GM12878 (cell line): ENCODE measurements at regions not wholly inside any gene's neighbourhood (a gene's known extent, or its start where the extent isn't known, plus 50 kb on each side); places are given as distances from the start of the nearest gene placed in this dataset.

Experiments
- ATAC-seq: fragments of 200-7000 bp; cut with Tn5 transposase; 3 replicates; pipeline ENCODE4 v1.9.1; 2020; ENCODE audit warnings: mild to moderate bottlenecking, moderate library complexity
- BruUV-seq: library from RNA; stranded (reverse); fragments of 400-500 nt; replicated peaks from 2 replicates; lab custom pipeline; 2021; lab: Mats Ljungman, UMichigan
- CTCF ChIA-PET: fragments of 300-600 bp; sonication (Branson Sonifier 250); formaldehyde crosslinking; extraction: SDS; loops from one replicate; lab custom pipeline; 2021; ENCODE audit warnings: inconsistent platforms; lab: Yijun Ruan, JAX
- POLR2A ChIA-PET: fragments of 350-600 bp; formaldehyde crosslinking; extraction: SDS; loops from one replicate; lab custom pipeline; 2021; ENCODE audit warnings: inconsistent platforms; lab: Charles Lee
- RAD21 ChIA-PET: fragments of 300-600 bp; sonication (Branson Sonifier 250); formaldehyde crosslinking; loops from one replicate; lab custom pipeline; 2023; ENCODE audit warnings: antibody characterized with exemption; ENCODE audit not compliant: unreplicated experiment; lab: Charles Lee
- SMC1A ChIA-PET: fragments of 300-600 bp; sonication (Branson Sonifier 250); formaldehyde crosslinking; loops from one replicate; lab custom pipeline; 2023; ENCODE audit not compliant: unreplicated experiment, uncharacterized antibody; lab: Charles Lee
- DNase-seq: peaks from one replicate; pipeline ENCODE4 v3.0.0-alpha.2; 2011; ENCODE audit warnings: low read depth, low spot score
- FAIRE-seq: peaks from 3 replicates; lab custom pipeline; 2011; peaks lifted over from hg19 to GRCh38; lab: Jason Lieb, UNC
- H2AFZ ChIP-seq: 2 replicates; pipeline ENCODE4 v1.6.0; 2011; ENCODE audit warnings: low read depth, low read length, control low read depth; ENCODE audit not compliant: control insufficient read depth
- H3K27ac ChIP-seq: 2 replicates; pipeline ENCODE4 v1.5.1; 2011; ENCODE audit warnings: control low read depth; ENCODE audit not compliant: control insufficient read depth, insufficient read depth
- H3K27me3 ChIP-seq, 2 experiments: replicated peaks in 1 of 2; 2 replicates each; pipeline versions ENCODE4 v1.6.0 to v1.6.1; 2011; ENCODE audit warnings: low read length in 1 of 2; ENCODE audit not compliant: control insufficient read depth in 2 of 2, insufficient read depth in 2 of 2
- H3K36me3 ChIP-seq, 2 experiments: 2 replicates each; pipeline ENCODE4 v1.5.1; 2011; ENCODE audit warnings: low read length in 1 of 2; ENCODE audit not compliant: control insufficient read depth in 2 of 2, insufficient read depth in 2 of 2
- H3K4me1 ChIP-seq: 2 replicates; pipeline ENCODE4 v1.6.1; 2011; ENCODE audit warnings: mild to moderate bottlenecking, low read length, moderate library complexity, mixed read lengths; ENCODE audit not compliant: control insufficient read depth, insufficient read depth
- H3K4me2 ChIP-seq: 2 replicates; pipeline ENCODE4 v1.6.0; 2011; ENCODE audit warnings: control low read depth; ENCODE audit not compliant: control insufficient read depth, insufficient read depth
- H3K4me3 ChIP-seq: fragments of 200-600 bp; sonication (generic); 2 replicates; pipeline ENCODE4 v1.5.1; 2016
- H3K79me2 ChIP-seq: 2 replicates; pipeline ENCODE4 v1.6.0; 2011; ENCODE audit warnings: low read length; ENCODE audit not compliant: control insufficient read depth, insufficient read depth
- H3K9ac ChIP-seq: 2 replicates; pipeline ENCODE4 v1.8.0; 2011; ENCODE audit warnings: low read length, control low read depth, mixed read lengths; ENCODE audit not compliant: control insufficient read depth, insufficient read depth
- H3K9me3 ChIP-seq: replicated peaks from 3 replicates; pipeline ENCODE4 v1.5.1; 2011; ENCODE audit warnings: mild to moderate bottlenecking, low read length; ENCODE audit not compliant: control insufficient read depth, insufficient read depth
- H4K20me1 ChIP-seq: 2 replicates; pipeline ENCODE4 v1.6.0; 2011; ENCODE audit not compliant: control insufficient read depth, insufficient read depth
- CHD4 ChIP-seq: fragments of 200-600 bp; sonication (generic); IDR thresholded peaks from 2 replicates; pipeline ENCODE4 v1.6.1; 2016; ENCODE audit warnings: mild to moderate bottlenecking
- PAX8 ChIP-seq: fragments of 450-650 bp; IDR thresholded peaks from 2 replicates; pipeline ENCODE4 v1.6.1; 2017; ENCODE audit warnings: mild to moderate bottlenecking, moderate library complexity
- RFX5 ChIP-seq: IDR thresholded peaks from 2 replicates; pipeline ENCODE4 v1.6.1; 2011; ENCODE audit warnings: low read depth, low read length, improper control_type of control experiment
- SREBF1 ChIP-seq: IDR thresholded peaks from 2 replicates; pipeline ENCODE4 v1.6.1; 2012; ENCODE audit warnings: mild to moderate bottlenecking, low read length
- YY1 ChIP-seq: IDR thresholded peaks from 2 replicates; pipeline ENCODE4 v1.6.1; 2011; ENCODE audit warnings: low read depth, mild to moderate bottlenecking, low read length
- ZBTB40 ChIP-seq: fragments of 450-650 bp; IDR thresholded peaks from 2 replicates; pipeline ENCODE4 v1.6.1; 2016; ENCODE audit warnings: mild to moderate bottlenecking, moderate library complexity, borderline replicate concordance
- WGBS: methylation state at CpG from one replicate; pipeline ENCODE4 v1.1.6; 2016; ENCODE audit warnings: low lambda C conversion rate; ENCODE audit not compliant: insufficient replicate concordance, insufficient coverage; ENCODE audit errors: missing lambda C conversion rate; 5-methylcytosine and 5-hydroxymethylcytosine counted together
- in situ Hi-C: fragments of 300-500 bp; cut with MboI; formaldehyde crosslinking; loops from 9 replicates; pipeline ENCODE4 v1.14.3; 2018; ENCODE audit warnings: mixed read lengths
- intact Hi-C: fragments of 100-400 bp; cut with micrococcal nuclease; formaldehyde crosslinking; loops from one replicate; pipeline ENCODE4 v1.14.2; 2022; ENCODE audit not compliant: unreplicated experiment
- TF ChIP-seq, protein P1 (sequence below): fragments of 450-650 bp; formaldehyde crosslinking; IDR thresholded peaks from 2 replicates; pipeline ENCODE4 v1.5.0; 2022; ENCODE audit warnings: mild to moderate bottlenecking, missing genetic modification characterization

DNA sequence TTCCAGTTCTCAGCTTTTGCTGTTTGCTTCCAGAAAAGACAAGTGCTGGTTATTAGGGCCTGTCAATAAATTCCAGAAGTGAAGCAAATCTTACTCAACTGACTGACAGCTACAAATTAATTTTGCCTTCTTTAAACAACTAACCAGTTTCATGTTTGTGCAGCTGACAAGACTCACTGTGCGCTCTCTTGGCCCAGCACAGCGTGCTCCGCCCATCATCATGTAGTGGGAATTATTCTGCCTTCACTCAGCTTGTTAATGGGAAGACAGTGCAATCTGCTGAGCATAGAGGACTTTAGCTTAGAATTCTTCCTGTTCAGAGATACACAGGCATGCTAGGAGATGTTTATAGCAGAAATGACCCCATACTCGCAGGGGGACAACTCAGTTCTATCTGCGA, 808.9 kb downstream of the CCSER2 start:
- no peak for ATAC-seq
- no peaks in the 10 kb centered on the region for H3K79me2 ChIP-seq
- DNase-seq, result no peak
- ChIA-PET CTCF (no interaction called here), POLR2A (no interaction called here), SMC1A (no interaction called here), RAD21 (no interaction called here)
- in situ Hi-C loops, result no loop called here
- no peak overlapping the region for H3K9ac ChIP-seq
- no peak overlapping the region for H3K27ac ChIP-seq
- no peaks in the 10 kb centered on the region for H3K4me1 ChIP-seq
- no peaks in the 10 kb centered on the region for H3K36me3 ChIP-seq
- H2AFZ ChIP-seq, result no peak overlapping the region
- no peak for FAIRE-seq
- no TSS peak for BruUV-seq
- no peak overlapping the region for H3K4me2 ChIP-seq
- 41% methylated on average over 5 of the region's 5 CpGs for WGBS
- TF ChIP-seq, protein P1, sequence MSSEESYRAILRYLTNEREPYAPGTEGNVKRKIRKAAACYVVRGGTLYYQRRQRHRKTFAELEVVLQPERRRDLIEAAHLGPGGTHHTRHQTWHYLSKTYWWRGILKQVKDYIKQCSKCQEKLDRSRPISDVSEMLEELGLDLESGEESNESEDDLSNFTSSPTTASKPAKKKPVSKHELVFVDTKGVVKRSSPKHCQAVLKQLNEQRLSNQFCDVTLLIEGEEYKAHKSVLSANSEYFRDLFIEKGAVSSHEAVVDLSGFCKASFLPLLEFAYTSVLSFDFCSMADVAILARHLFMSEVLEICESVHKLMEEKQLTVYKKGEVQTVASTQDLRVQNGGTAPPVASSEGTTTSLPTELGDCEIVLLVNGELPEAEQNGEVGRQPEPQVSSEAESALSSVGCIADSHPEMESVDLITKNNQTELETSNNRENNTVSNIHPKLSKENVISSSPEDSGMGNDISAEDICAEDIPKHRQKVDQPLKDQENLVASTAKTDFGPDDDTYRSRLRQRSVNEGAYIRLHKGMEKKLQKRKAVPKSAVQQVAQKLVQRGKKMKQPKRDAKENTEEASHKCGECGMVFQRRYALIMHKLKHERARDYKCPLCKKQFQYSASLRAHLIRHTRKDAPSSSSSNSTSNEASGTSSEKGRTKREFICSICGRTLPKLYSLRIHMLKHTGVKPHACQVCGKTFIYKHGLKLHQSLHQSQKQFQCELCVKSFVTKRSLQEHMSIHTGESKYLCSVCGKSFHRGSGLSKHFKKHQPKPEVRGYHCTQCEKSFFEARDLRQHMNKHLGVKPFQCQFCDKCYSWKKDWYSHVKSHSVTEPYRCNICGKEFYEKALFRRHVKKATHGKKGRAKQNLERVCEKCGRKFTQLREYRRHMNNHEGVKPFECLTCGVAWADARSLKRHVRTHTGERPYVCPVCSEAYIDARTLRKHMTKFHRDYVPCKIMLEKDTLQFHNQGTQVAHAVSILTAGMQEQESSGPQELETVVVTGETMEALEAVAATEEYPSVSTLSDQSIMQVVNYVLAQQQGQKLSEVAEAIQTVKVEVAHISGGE (CRISPR knock-in tag), result no peak
- TF ChIP-seq SREBF1 (no peak), CHD4 (no peak), PAX8 (no peak), RFX5 (no peak), ZBTB40 (no peak), YY1 (no peak)
- no peaks in the 10 kb centered on the region for H3K9me3 ChIP-seq
- H4K20me1 ChIP-seq, result no peaks in the 10 kb centered on the region
- no peak overlapping the region for H3K4me3 ChIP-seq
- no peaks in the 10 kb centered on the region for H3K27me3 ChIP-seq
- intact Hi-C loops, result no loop called here
